ENCODE measurements at regions not wholly inside any gene's neighbourhood (a gene's known extent, or its start where the extent isn't known, plus 50 kb on each side); places are given as distances from the start of the nearest gene placed in this dataset.

- Histone ChIP-seq H3K27me3 (ENCODE audit: control insufficient read depth in 4 of 4, insufficient read depth in 4 of 4, low read length in 3 of 4) (no peaks in the 10 kb centered on the region), H3K4me1 (ENCODE audit: control insufficient read depth in 4 of 4, insufficient read depth in 4 of 4, low read length in 3 of 4) (no peaks in the 10 kb centered on the region), H3K27ac (ENCODE audit: low read depth in 1 of 2, low read length in 2 of 2) (no peak overlapping the region), H3K4me3 (ENCODE audit: low read depth in 1 of 3, low read length in 3 of 3) (no peak overlapping the region), H3K9ac (ENCODE audit: low read depth in 1 of 2, low read length in 2 of 2) (no peak overlapping the region), H3K9me3 (ENCODE audit: control insufficient read depth in 4 of 4, low read length in 3 of 4) (no peaks in the 10 kb centered on the region), H3K36me3 (ENCODE audit: control insufficient read depth in 4 of 4, insufficient read depth in 3 of 4, low read depth in 1 of 4, low read length in 3 of 4) (no peaks in the 10 kb centered on the region)
- no peak for DNase-seq (ENCODE audit: low spot score)
- TF ChIP-seq ZBTB33 (IDR thresholded peaks at IDR 0.05): no peak
- WGBS: 65% methylated on average over 3 of the region's 3 CpGs
Measured at GRCh38 chr18:73006331-73006730, 138.5 kb upstream of the NETO1 start.

- no peaks in the 10 kb centered on the region for H3K27me3 ChIP-seq (ENCODE audit: control insufficient read depth in 4 of 4, insufficient read depth in 4 of 4, low read length in 3 of 4)
- H3K27ac ChIP-seq (ENCODE audit: low read depth in 1 of 2, low read length in 2 of 2): no peak overlapping the region
- H3K4me3 ChIP-seq (ENCODE audit: low read depth in 1 of 3, low read length in 3 of 3): no peak overlapping the region
- WGBS: 35% methylated on average over 2 of the region's 2 CpGs
- TF ChIP-seq REST (IDR thresholded peaks at IDR 0.05) (no peak), SP1 (IDR thresholded peaks at IDR 0.05) (no peak)
- H3K36me3 ChIP-seq (ENCODE audit: control insufficient read depth in 4 of 4, insufficient read depth in 3 of 4, low read depth in 1 of 4, low read length in 3 of 4): no peaks in the 10 kb centered on the region
- H3K9ac ChIP-seq (ENCODE audit: low read depth in 1 of 2, low read length in 2 of 2): no peak overlapping the region
- no peaks in the 10 kb centered on the region for H3K4me1 ChIP-seq (ENCODE audit: control insufficient read depth in 4 of 4, insufficient read depth in 4 of 4, low read length in 3 of 4)
- H3K9me3 ChIP-seq (ENCODE audit: control insufficient read depth in 4 of 4, low read length in 3 of 4): no peaks in the 10 kb centered on the region
- DNase-seq (ENCODE audit: low spot score): no peak
Measured at GRCh38 chr18:73004260-73004659, 136.5 kb upstream of the NETO1 start.

GRCh38 chr18:72999971-73000607 lies 132.3 kb upstream of the NETO1 start:
- DNase-seq (ENCODE audit: low spot score): no peak

More at GRCh38 chr18:72999971-73000607, 132.3 kb upstream of the NETO1 start:
- Histone ChIP-seq H3K27ac (ENCODE audit: low read depth in 1 of 2, low read length in 2 of 2) (no peak overlapping the region), H3K36me3 (ENCODE audit: control insufficient read depth in 4 of 4, insufficient read depth in 3 of 4, low read depth in 1 of 4, low read length in 3 of 4) (no peaks in the 10 kb centered on the region), H3K9ac (ENCODE audit: low read depth in 1 of 2, low read length in 2 of 2) (no peak overlapping the region), H3K4me1 (ENCODE audit: control insufficient read depth in 4 of 4, insufficient read depth in 4 of 4, low read length in 3 of 4) (no peaks in the 10 kb centered on the region), H3K27me3 (ENCODE audit: control insufficient read depth in 4 of 4, insufficient read depth in 4 of 4, low read length in 3 of 4) (no peaks in the 10 kb centered on the region), H3K4me3 (ENCODE audit: low read depth in 1 of 3, low read length in 3 of 3) (no peak overlapping the region), H3K9me3 (ENCODE audit: control insufficient read depth in 4 of 4, low read length in 3 of 4) (peaks cover 0 to 2% (median 0%) of the 10 kb centered on the region in 4 donors)
- TF ChIP-seq NR2F2 (IDR thresholded peaks at IDR 0.05) (no peak), HNF4G (IDR thresholded peaks at IDR 0.05) (no peak), JUND (IDR thresholded peaks at IDR 0.05) (no peak), TAF1 (conservative IDR thresholded peaks at IDR 0.05) (no peak), EGR1 (IDR thresholded peaks at IDR 0.05; ENCODE audit: low read depth in 2 of 2) (no peak), HNF4A (conservative IDR thresholded peaks at IDR 0.05) (no peak), RAD21 (IDR thresholded peaks at IDR 0.05) (no peak), RXRA (IDR thresholded peaks at IDR 0.05) (no peak), ZBTB33 (IDR thresholded peaks at IDR 0.05) (no peak), GABPA (IDR thresholded peaks at IDR 0.05 in 1 of 2, conservative IDR thresholded peaks at IDR 0.05 in 1 of 2) (no peak), ATF3 (IDR thresholded peaks at IDR 0.05) (no peak), FOXA1 (IDR thresholded peaks at IDR 0.05) (no peak)

Data from liver (tissue), 7 donors.